Panc1 (cell line): ENCODE measurements at regions not wholly inside any gene's neighbourhood (a gene's known extent, or its start where the extent isn't known, plus 50 kb on each side); places are given as distances from the start of the nearest gene placed in this dataset.
"Not testable (repeated sequence)": the region's sequence is repeated elsewhere in the genome, so short reads cannot be mapped to it uniquely, and the experiment has no call there.

Experiments
- ATAC-seq: fragments of 200-7000 bp; cut with Tn5 transposase; 2 replicates; pipeline ENCODE4 v1.9.1; 2020; ENCODE audit warnings: mild to moderate bottlenecking, moderate library complexity
- BruUV-seq: library from RNA; stranded (reverse); fragments of 400-500 nt; replicated peaks from 2 replicates; lab custom pipeline; 2021; lab: Mats Ljungman, UMichigan
- CTCF ChIA-PET: fragments of 300-600 bp; sonication (Branson Sonifier 250); formaldehyde crosslinking; loops from one replicate; lab custom pipeline; 2022; ENCODE audit warnings: antibody characterized with exemption; lab: Charles Lee
- POLR2A ChIA-PET: fragments of 300-600 bp; sonication (Branson Sonifier 250); formaldehyde crosslinking; loops from one replicate; lab custom pipeline; 2022; ENCODE audit warnings: antibody characterized with exemption; lab: Charles Lee
- DNase-seq: peaks from one replicate; pipeline ENCODE4 v3.0.0-alpha.2; 2010; ENCODE audit warnings: low read depth, low spot score
- H3K27ac ChIP-seq: 2 replicates; pipeline ENCODE4 v1.5.1; 2011; ENCODE audit warnings: mild to moderate bottlenecking, low read length, inconsistent platforms
- H3K27me3 ChIP-seq: fragments of 200-500 bp; sonication (Bioruptor generic); 2 replicates; pipeline ENCODE4 v1.6.0; 2014; ENCODE audit warnings: low read length, inconsistent platforms; ENCODE audit not compliant: control insufficient read depth, insufficient read depth
- H3K36me3 ChIP-seq: fragments of 200-500 bp; sonication (Bioruptor generic); 2 replicates; pipeline ENCODE4 v1.5.1; 2014; ENCODE audit warnings: inconsistent platforms, mild to moderate bottlenecking, low read length, moderate library complexity; ENCODE audit not compliant: control insufficient read depth, insufficient read depth
- H3K4me1 ChIP-seq: 2 replicates; pipeline ENCODE4 v1.5.1; 2011; ENCODE audit warnings: inconsistent platforms, mild to moderate bottlenecking, low read length, moderate library complexity; ENCODE audit not compliant: control insufficient read depth, insufficient read depth
- H3K4me3 ChIP-seq, 2 experiments: 2 replicates each; pipeline ENCODE4 v1.5.1; 2011 to 2012; ENCODE audit warnings: low read depth in 2 of 2, low read length in 2 of 2, mild to moderate bottlenecking in 2 of 2, inconsistent platforms in 1 of 2, moderate library complexity in 1 of 2
- H3K9me3 ChIP-seq: fragments of 200-500 bp; sonication (Bioruptor generic); 2 replicates; pipeline ENCODE4 v1.5.1; 2014; ENCODE audit warnings: low read depth, mild to moderate bottlenecking, inconsistent platforms, low read length, moderate library complexity; ENCODE audit not compliant: control insufficient read depth, insufficient read depth
- POLR2AphosphoS5 ChIP-seq: IDR thresholded peaks from 2 replicates; pipeline ENCODE4 v1.6.1; 2012; ENCODE audit warnings: mild to moderate bottlenecking, low read depth, low read length, moderate library complexity
- SIN3A ChIP-seq: IDR thresholded peaks from 2 replicates; pipeline ENCODE4 v1.6.1; 2012; ENCODE audit warnings: low read depth, mild to moderate bottlenecking, low read length, moderate library complexity, borderline replicate concordance; ENCODE audit not compliant: insufficient read depth
- TCF7L2 ChIP-seq: IDR thresholded peaks from 2 replicates; pipeline ENCODE4 v1.6.1; 2011; ENCODE audit warnings: mild to moderate bottlenecking, low read depth, low read length, inconsistent platforms
- in situ Hi-C: cut with HindIII; loops from 2 replicates; pipeline ENCODE4 v1.10.0; 2016; ENCODE audit warnings: low sequenced_read_pairs, low pct_unique_long_range_greater_than_20kb
- intact Hi-C: fragments of 100-400 bp; cut with micrococcal nuclease; formaldehyde crosslinking; loops from one replicate; pipeline ENCODE4 v1.10.0; 2022; ENCODE audit not compliant: unreplicated experiment
- TF ChIP-seq, protein P1 (sequence below), 2 experiments: IDR thresholded peaks; 2 replicates each; pipeline ENCODE4 v1.6.1; 2011 to 2012; ENCODE audit warnings: low read depth in 2 of 2, control low read depth in 1 of 2, low read length in 1 of 2, mild to moderate bottlenecking in 1 of 2, moderate library complexity in 1 of 2; ENCODE audit not compliant: insufficient read depth in 1 of 2
- TF ChIP-seq, protein P2 (sequence below): fragments of 450-650 bp; IDR thresholded peaks from 2 replicates; pipeline ENCODE4 v1.5.1; 2017; ENCODE audit warnings: mild to moderate bottlenecking

DNA sequence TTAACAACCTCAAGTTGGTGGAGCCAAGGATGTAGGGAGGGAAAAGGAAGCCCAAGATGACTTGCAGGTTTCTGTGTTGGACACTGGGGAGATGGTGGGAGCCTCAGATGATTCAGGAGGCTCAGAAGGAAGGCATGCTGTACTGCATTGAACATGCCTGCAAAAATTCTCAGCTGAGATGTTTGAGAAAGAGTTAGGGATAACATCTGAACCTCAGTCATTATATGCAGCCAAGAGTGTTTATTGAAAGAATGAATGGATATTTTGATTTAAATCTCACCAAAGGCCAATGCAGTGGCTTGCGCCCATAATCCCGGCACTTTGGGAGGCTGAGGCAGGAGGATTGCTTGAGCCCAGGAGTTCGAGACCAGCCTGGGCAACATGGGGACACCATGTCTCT is 243.0 kb downstream of the MYCN start:
- ATAC-seq = no peak
- intact Hi-C loops (no loop called here), in situ Hi-C loops (no loop called here)
- no peak overlapping the region for H3K27ac ChIP-seq
- no peaks in the 10 kb centered on the region for H3K36me3 ChIP-seq
- TF ChIP-seq TCF7L2 (no peak), SIN3A (no peak), POLR2AphosphoS5 (no peak)
- TF ChIP-seq, protein P1, sequence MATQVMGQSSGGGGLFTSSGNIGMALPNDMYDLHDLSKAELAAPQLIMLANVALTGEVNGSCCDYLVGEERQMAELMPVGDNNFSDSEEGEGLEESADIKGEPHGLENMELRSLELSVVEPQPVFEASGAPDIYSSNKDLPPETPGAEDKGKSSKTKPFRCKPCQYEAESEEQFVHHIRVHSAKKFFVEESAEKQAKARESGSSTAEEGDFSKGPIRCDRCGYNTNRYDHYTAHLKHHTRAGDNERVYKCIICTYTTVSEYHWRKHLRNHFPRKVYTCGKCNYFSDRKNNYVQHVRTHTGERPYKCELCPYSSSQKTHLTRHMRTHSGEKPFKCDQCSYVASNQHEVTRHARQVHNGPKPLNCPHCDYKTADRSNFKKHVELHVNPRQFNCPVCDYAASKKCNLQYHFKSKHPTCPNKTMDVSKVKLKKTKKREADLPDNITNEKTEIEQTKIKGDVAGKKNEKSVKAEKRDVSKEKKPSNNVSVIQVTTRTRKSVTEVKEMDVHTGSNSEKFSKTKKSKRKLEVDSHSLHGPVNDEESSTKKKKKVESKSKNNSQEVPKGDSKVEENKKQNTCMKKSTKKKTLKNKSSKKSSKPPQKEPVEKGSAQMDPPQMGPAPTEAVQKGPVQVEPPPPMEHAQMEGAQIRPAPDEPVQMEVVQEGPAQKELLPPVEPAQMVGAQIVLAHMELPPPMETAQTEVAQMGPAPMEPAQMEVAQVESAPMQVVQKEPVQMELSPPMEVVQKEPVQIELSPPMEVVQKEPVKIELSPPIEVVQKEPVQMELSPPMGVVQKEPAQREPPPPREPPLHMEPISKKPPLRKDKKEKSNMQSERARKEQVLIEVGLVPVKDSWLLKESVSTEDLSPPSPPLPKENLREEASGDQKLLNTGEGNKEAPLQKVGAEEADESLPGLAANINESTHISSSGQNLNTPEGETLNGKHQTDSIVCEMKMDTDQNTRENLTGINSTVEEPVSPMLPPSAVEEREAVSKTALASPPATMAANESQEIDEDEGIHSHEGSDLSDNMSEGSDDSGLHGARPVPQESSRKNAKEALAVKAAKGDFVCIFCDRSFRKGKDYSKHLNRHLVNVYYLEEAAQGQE (IDR thresholded peaks at IDR 0.05; ENCODE audit: insufficient read depth in 1 of 2, low read depth in 2 of 2, low read length in 1 of 2) = no peak
- TF ChIP-seq, protein P2, sequence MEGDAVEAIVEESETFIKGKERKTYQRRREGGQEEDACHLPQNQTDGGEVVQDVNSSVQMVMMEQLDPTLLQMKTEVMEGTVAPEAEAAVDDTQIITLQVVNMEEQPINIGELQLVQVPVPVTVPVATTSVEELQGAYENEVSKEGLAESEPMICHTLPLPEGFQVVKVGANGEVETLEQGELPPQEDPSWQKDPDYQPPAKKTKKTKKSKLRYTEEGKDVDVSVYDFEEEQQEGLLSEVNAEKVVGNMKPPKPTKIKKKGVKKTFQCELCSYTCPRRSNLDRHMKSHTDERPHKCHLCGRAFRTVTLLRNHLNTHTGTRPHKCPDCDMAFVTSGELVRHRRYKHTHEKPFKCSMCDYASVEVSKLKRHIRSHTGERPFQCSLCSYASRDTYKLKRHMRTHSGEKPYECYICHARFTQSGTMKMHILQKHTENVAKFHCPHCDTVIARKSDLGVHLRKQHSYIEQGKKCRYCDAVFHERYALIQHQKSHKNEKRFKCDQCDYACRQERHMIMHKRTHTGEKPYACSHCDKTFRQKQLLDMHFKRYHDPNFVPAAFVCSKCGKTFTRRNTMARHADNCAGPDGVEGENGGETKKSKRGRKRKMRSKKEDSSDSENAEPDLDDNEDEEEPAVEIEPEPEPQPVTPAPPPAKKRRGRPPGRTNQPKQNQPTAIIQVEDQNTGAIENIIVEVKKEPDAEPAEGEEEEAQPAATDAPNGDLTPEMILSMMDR = no peak
- POLR2A ChIA-PET = no interaction called here
- H3K9me3 ChIP-seq = no peaks in the 10 kb centered on the region
- BruUV-seq = no TSS peak
- no peak for DNase-seq
- CTCF ChIA-PET = no interaction called here
- peaks cover 3% of the 10 kb centered on the region; the same call in 1 of the 2 replicates for H3K27me3 ChIP-seq
- no peak overlapping the region for H3K4me3 ChIP-seq
- H3K4me1 ChIP-seq = no peaks in the 10 kb centered on the region

DNA sequence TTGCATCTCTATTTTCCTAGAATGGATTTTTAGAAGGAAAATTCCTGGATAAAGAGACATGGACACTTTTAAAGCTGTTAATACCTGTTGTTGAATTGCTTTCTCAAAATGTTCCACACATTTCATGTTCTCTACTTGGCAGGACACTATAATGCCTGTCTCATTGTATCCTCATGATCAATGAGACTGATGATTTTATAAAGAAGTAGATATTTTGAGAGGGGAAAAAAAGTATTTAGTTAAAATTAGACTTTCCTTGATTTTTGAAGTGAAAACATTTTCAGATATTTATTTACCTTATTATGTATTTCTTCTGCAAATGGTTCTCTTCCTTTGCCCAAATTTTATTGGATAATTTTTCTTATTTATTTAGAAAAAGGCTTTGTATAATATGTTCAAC is 242.5 kb downstream of the MYCN start:
- ATAC-seq (no peak), DNase-seq (no peak)
- ChIA-PET POLR2A (no interaction called here), CTCF (no interaction called here)
- H3K36me3 ChIP-seq = no peaks in the 10 kb centered on the region
- intact Hi-C loops (no loop called here), in situ Hi-C loops (no loop called here)
- BruUV-seq = no TSS peak
- peaks cover 4% of the 10 kb centered on the region; the same call in 1 of the 2 replicates for H3K27me3 ChIP-seq
- H3K4me1 ChIP-seq = no peaks in the 10 kb centered on the region
- no peak overlapping the region for H3K4me3 ChIP-seq
- TF ChIP-seq, protein P2 = no peak
- TF ChIP-seq, protein P1 (IDR thresholded peaks at IDR 0.05; ENCODE audit: insufficient read depth in 1 of 2, low read depth in 2 of 2, low read length in 1 of 2) = no peak
- TF ChIP-seq SIN3A (no peak), POLR2AphosphoS5 (no peak), TCF7L2 (no peak)
- no peaks in the 10 kb centered on the region for H3K9me3 ChIP-seq
- H3K27ac ChIP-seq = no peak overlapping the region

DNA sequence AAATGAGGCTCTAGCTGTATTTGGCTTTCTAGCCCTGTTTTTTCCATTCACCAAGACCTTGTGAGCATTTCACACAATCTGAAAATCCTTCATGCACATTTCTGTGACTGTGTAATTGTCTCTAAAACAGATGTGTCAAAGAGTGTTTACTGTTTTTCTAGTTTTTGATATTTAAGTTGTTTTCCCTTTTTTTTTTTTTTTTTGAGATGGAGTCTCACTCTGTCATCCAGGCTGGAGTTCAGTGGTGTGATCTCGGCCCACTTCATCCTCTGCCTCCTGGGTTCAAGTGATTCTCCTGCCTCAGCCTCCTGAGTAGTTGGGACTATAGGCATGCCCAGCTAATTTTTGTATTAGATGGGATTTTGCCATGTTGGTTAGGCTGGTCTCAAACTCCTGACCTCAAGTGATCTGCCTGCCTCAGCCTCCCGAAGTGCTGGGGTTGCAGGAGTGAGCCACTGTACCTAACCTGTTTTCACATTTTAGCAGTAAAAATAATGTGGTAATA is 242.0 kb downstream of the MYCN start:
- H3K27ac ChIP-seq, H3K4me3 ChIP-seq, DNase-seq, H3K9me3 ChIP-seq, intact Hi-C loops, ATAC-seq, POLR2A ChIA-PET, H3K27me3 ChIP-seq, CTCF ChIA-PET, BruUV-seq, in situ Hi-C loops, H3K4me1 ChIP-seq, H3K36me3 ChIP-seq: not testable (repeated sequence)
